C4-2B (cell line): ENCODE measurements at regions not wholly inside any gene's neighbourhood (a gene's known extent, or its start where the extent isn't known, plus 50 kb on each side); places are given as distances from the start of the nearest gene placed in this dataset.

Source experiments
- H3K27ac ChIP-seq: fragments of 450-650 bp; 2 replicates; pipeline ENCODE4 v1.5.1; 2017
- CTCF ChIP-seq: fragments of 450-650 bp; conservative IDR thresholded peaks from 2 replicates; pipeline ENCODE4 v1.5.1; 2017; ENCODE audit warnings: mild to moderate bottlenecking
- ZFX ChIP-seq: fragments of 450-650 bp; IDR thresholded peaks from 2 replicates; pipeline ENCODE4 v1.6.1; 2017

- TF ChIP-seq CTCF (no peak), ZFX (no peak)
- H3K27ac ChIP-seq: no peak overlapping the region
These were observed 425.6 kb downstream of the SUCLG1 start for GRCh38 chr2:84033347-84033974.

DNA sequence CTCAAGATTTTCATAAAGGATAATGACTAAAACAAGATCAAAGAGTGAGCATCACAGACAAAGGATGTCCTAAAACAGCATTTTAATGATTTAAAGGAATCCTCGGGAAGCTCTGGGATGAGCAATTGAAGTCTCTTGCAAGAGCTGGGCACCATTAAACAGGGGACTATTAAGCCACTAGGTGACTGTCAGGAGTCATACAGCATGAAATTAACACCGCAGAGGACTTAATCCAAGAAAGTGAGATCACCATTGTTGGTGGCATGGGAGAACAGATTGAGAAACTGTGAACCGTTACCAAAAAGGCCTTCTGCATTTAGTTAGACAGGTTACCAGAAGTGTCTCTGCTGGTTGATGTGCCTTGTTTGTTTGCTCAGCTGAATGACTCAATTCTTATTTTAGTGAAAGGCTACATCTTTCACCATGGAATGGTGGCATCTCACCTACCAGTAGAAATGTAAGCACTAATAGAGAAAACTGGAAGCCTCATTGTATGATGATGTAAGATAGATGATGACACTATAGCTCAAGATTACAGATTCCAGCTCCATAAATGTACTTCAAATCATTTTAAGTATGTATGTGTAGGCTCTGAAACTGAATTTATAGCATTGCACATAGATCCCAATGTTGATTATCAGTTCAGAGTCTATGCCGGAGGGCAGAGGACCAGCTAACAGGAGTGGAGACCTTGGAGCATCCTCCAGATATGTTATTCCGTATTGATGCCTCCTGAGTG is 427.6 kb downstream of the SUCLG1 start:
- TF ChIP-seq CTCF (no peak), ZFX (no peak)
- no peak overlapping the region for H3K27ac ChIP-seq

DNA sequence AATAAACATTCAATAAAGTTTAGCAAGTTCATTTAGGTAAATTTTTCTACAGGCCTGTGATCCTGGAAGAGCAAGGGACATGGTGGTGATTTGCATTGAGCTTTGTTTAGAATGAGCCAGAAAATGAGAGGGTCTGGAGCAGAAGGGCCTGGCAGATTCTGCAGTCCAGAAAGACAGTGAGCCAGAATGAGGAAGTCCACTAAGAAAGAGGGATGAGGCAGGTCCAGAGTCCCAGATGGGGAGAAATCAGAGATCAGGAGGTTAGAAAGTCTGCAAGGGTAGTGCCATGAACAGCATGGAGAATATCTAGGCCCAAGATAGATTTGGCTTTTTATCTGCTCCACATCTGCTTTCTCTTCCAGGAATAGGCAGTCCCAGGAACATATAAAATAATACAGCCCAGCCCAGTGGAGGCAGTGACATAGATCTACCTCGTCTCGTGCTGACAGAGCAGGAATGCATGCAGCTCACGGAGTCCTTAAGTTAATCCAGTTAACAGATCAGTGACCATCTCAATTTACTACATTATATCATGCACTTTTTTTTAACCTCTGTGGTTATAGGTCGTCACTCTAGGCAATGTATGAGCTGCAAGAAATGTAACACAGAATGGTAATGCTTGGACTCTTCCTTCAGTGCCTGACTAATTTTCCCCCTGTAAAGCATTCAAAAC is 429.0 kb downstream of the SUCLG1 start:
- no peak overlapping the region for H3K27ac ChIP-seq
- TF ChIP-seq ZFX (no peak), CTCF (no peak)

DNA sequence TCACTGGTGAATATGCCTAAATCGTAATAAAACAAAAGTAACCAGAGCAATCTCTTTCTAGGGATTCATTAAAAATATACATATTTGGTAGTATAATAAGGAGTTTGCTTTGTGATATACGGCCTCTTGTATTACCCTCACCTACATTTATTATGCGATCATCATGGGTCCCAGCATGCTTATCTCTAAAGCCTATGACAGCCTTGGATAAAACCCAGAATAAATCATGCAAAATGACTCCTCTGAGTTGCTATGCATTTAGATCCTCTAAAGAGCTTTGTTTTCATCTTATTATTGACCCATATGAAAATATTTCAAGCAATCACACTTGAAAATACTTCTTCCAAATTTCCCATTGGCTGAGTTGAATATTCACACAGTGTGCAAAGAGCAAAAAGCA is 432.3 kb downstream of the SUCLG1 start:
- TF ChIP-seq ZFX (no peak), CTCF (no peak)
- H3K27ac ChIP-seq: no peak overlapping the region

GRCh38 chr2:84022810-84023431 is 436.2 kb downstream of the SUCLG1 start:
- no peak for TF ChIP-seq ZFX
- TF ChIP-seq CTCF: peak; percentile 82
- no peak overlapping the region for H3K27ac ChIP-seq

DNA sequence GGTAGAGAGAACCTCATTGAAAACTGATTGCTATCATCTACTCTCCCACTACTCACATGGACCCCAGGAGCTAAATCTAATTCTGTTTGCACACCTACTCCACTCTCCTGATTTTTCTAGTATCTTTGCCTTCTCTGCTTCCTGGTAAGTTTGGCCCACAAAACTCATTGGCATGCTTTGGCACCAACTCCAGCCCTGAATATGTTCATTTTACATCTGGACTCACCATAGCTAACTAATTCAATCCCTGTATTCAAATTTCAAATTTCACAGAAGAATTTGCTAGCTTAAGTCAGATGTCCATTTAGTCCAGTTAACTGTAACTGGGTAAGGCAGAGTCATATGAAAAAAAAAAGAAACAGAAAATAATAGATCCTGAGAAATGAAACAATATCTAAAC is 442.1 kb downstream of the SUCLG1 start:
- TF ChIP-seq CTCF: no peak
- no peak for TF ChIP-seq ZFX
- H3K27ac ChIP-seq: no peak overlapping the region

GRCh38 chr2:84016183-84016582 is 442.9 kb downstream of the SUCLG1 start:
- TF ChIP-seq CTCF: no peak
- no peak overlapping the region for H3K27ac ChIP-seq
